ENCODE measurements at regions not wholly inside any gene's neighbourhood (a gene's known extent, or its start where the extent isn't known, plus 50 kb on each side); places are given as distances from the start of the nearest gene placed in this dataset.

- TF ChIP-seq EZH2phosphoT487 (IDR thresholded peaks at IDR 0.05; ENCODE audit: borderline replicate concordance, low read length) (no peak), CTCF (IDR thresholded peaks at IDR 0.05; ENCODE audit: low read depth, low read length, poor library complexity, severe bottlenecking) (no peak)
Measured at GRCh38 chr14:28398506-28398905, 368.1 kb upstream of the FOXG1 start.

Measured in DOHH2 (cell line).